ENCODE measurements at regions not wholly inside any gene's neighbourhood (a gene's known extent, or its start where the extent isn't known, plus 50 kb on each side); places are given as distances from the start of the nearest gene placed in this dataset.

DNA sequence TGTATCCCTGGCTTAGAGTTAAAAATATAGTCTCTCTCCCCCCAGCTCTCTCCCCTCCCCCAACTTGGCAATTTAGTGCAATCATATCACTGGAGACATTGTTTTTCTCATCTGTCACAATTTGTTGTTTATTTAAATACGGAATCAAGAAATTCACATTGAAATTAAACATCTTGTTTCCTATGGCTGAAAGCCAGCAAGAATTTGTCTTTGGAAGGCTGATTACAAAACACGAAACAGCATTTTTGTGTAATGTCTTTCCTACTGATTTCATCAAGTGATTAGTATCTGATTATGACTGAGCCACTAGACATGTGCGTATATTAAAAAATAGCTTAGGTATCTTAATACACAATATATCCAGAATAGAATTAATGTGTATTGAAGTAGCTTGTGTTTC lies 119.7 kb downstream of the LYPLAL1 start:
- Mint-ChIP-seq H3K27me3 (no peaks in the 10 kb centered on the region), H3K27ac (no peak overlapping the region), H3K4me3 (no peak overlapping the region), H3K9me3 (no peaks in the 10 kb centered on the region), H3K36me3 (ENCODE audit: low read depth) (no peaks in the 10 kb centered on the region), H3K4me1 (ENCODE audit: low read depth) (no peaks in the 10 kb centered on the region)
- intact Hi-C loops (cut with DNase I, micrococcal nuclease): no loop called here
- CTCF ChIA-PET: no interaction called here
- DNase-seq (no peak), ATAC-seq (ENCODE audit: poor library complexity) (no peak)
- Histone ChIP-seq H3K36me3 (ENCODE audit: insufficient read depth, low read length) (no peaks in the 10 kb centered on the region), H3K4me1 (ENCODE audit: insufficient read depth, low read length) (no peaks in the 10 kb centered on the region), H3K27me3 (ENCODE audit: control insufficient read depth in 1 of 2, insufficient read depth in 2 of 2, low read length in 2 of 2) (no peaks in the 10 kb centered on the region), H3K9me3 (ENCODE audit: control insufficient read depth in 1 of 2, insufficient read depth in 1 of 2, low read length in 2 of 2) (no peaks in the 10 kb centered on the region), H3K4me3 (ENCODE audit: low read length) (no peak overlapping the region), H3K27ac (ENCODE audit: low read depth in 1 of 2, low read length in 2 of 2) (no peak overlapping the region)
- POLR2A ChIA-PET: no interaction called here
- TF ChIP-seq, protein P1, sequence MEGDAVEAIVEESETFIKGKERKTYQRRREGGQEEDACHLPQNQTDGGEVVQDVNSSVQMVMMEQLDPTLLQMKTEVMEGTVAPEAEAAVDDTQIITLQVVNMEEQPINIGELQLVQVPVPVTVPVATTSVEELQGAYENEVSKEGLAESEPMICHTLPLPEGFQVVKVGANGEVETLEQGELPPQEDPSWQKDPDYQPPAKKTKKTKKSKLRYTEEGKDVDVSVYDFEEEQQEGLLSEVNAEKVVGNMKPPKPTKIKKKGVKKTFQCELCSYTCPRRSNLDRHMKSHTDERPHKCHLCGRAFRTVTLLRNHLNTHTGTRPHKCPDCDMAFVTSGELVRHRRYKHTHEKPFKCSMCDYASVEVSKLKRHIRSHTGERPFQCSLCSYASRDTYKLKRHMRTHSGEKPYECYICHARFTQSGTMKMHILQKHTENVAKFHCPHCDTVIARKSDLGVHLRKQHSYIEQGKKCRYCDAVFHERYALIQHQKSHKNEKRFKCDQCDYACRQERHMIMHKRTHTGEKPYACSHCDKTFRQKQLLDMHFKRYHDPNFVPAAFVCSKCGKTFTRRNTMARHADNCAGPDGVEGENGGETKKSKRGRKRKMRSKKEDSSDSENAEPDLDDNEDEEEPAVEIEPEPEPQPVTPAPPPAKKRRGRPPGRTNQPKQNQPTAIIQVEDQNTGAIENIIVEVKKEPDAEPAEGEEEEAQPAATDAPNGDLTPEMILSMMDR (IDR thresholded peaks at IDR 0.05): no peak

DNA sequence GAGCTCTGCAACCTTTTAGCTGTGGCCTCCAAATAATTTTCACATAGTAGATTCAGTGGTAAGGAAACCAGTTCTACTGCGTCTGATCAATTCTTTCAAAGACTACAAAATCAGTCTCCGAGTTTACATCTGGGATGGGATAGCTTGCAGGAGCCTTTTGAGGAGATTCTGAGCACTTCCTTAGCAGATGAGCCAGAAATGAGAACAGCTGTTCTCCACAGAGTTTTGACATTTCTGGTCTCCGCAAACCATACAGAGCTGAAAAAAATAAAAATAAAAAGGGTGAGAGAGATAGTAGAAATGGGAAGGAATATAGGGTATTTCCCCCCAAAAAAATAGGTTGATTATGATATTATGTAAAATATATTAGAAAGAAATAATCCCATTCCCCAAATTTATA lies 119.3 kb downstream of the LYPLAL1 start:
- no peaks in the 10 kb centered on the region for H3K27me3 ChIP-seq (ENCODE audit: control insufficient read depth in 1 of 2, insufficient read depth in 2 of 2, low read length in 2 of 2)
- ChIA-PET CTCF (no interaction called here), POLR2A (no interaction called here)
- intact Hi-C loops (cut with DNase I, micrococcal nuclease): no loop called here
- Mint-ChIP-seq H3K4me1 (ENCODE audit: low read depth) (no peaks in the 10 kb centered on the region), H3K27ac (no peak overlapping the region), H3K9me3 (no peaks in the 10 kb centered on the region), H3K27me3 (no peaks in the 10 kb centered on the region), H3K4me3 (no peak overlapping the region), H3K36me3 (ENCODE audit: low read depth) (no peaks in the 10 kb centered on the region)
- H3K4me3 ChIP-seq (ENCODE audit: low read length): no peak overlapping the region
- ATAC-seq (ENCODE audit: poor library complexity) (no peak), DNase-seq (no peak)
- no peaks in the 10 kb centered on the region for H3K36me3 ChIP-seq (ENCODE audit: insufficient read depth, low read length)
- TF ChIP-seq, protein P1 (IDR thresholded peaks at IDR 0.05): no peak
- no peaks in the 10 kb centered on the region for H3K4me1 ChIP-seq (ENCODE audit: insufficient read depth, low read length)
- H3K9me3 ChIP-seq (ENCODE audit: control insufficient read depth in 1 of 2, insufficient read depth in 1 of 2, low read length in 2 of 2): no peaks in the 10 kb centered on the region
- no peak overlapping the region for H3K27ac ChIP-seq (ENCODE audit: low read depth in 1 of 2, low read length in 2 of 2)

DNA sequence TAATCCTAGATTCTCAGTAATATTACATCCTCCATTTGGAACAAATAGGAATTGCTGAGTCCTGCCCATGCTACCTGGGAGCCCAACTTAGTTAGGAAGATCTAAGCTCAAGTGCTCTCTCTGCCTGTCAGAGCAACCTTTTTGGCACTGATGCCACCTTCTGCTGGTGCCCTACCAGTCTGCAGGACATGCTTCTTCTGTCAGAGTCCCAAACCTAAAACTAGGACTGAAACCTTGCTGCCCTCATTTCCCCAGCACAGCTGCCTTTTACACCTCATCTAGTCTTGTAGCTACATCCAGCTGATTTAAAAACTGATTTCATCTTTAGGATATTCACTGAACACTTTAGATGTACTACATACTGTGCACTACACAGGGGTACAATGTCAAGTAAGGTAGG lies 118.7 kb downstream of the LYPLAL1 start:
- TF ChIP-seq, protein P1 (IDR thresholded peaks at IDR 0.05): no peak
- intact Hi-C loops (cut with DNase I, micrococcal nuclease): no loop called here
- no peak for DNase-seq
- no peak overlapping the region for H3K4me3 Mint-ChIP-seq
- H3K27ac Mint-ChIP-seq: no peak overlapping the region
- H3K4me1 ChIP-seq (ENCODE audit: insufficient read depth, low read length): no peaks in the 10 kb centered on the region
- no peaks in the 10 kb centered on the region for H3K36me3 ChIP-seq (ENCODE audit: insufficient read depth, low read length)
- H3K9me3 ChIP-seq (ENCODE audit: control insufficient read depth in 1 of 2, insufficient read depth in 1 of 2, low read length in 2 of 2): no peaks in the 10 kb centered on the region
- no peaks in the 10 kb centered on the region for H3K4me1 Mint-ChIP-seq (ENCODE audit: low read depth)
- no peak overlapping the region for H3K27ac ChIP-seq (ENCODE audit: low read depth in 1 of 2, low read length in 2 of 2)
- no peak for ATAC-seq (ENCODE audit: poor library complexity)
- no peaks in the 10 kb centered on the region for H3K9me3 Mint-ChIP-seq
- H3K27me3 ChIP-seq (ENCODE audit: control insufficient read depth in 1 of 2, insufficient read depth in 2 of 2, low read length in 2 of 2): no peaks in the 10 kb centered on the region
- no peaks in the 10 kb centered on the region for H3K27me3 Mint-ChIP-seq
- no peak overlapping the region for H3K4me3 ChIP-seq (ENCODE audit: low read length)
- ChIA-PET POLR2A (no interaction called here), CTCF (no interaction called here)
- H3K36me3 Mint-ChIP-seq (ENCODE audit: low read depth): no peaks in the 10 kb centered on the region
